ENCODE measurements at regions not wholly inside any gene's neighbourhood (a gene's known extent, or its start where the extent isn't known, plus 50 kb on each side); places are given as distances from the start of the nearest gene placed in this dataset.

DNA sequence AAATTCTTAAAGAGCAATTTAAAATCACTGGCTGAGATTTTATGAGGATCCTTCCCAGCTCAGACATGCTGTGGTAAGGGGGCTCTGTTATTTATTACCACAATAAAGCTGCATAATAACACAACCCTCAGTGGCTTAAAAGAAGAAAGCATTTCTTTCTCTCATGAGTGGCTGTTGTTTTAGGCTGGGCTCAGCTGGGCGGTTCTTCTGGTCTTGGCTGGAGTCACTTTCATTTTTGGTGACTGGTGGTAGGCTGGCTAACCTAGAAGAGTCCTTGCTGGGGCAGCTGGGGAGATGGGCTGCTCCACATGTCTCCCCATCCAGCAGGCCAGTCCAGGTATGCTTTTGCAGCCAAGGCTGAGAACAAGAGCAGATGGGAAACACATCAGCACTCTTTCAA lies 113.0 kb upstream of the MSX1 start:
- DNase-seq = no peak

DNA sequence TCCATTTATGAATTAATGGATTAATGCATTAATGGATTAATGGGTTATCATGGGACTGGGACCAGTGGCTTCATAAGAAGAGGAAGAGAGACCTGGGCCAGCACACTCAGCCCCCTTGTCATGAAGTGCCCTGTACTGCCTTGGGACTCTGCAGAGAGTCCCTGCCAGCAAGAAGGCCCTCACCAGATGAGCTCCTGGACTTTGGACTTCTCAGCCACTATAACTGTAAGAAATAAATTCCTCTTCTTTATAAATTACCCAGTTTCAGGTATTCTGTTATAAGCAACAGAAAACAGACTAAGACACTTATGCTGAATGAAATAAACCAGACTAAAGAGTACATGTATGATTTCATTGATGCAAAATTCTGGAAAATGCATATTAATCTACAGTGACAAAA lies 119.4 kb upstream of the MSX1 start:
- no peak for DNase-seq

DNA sequence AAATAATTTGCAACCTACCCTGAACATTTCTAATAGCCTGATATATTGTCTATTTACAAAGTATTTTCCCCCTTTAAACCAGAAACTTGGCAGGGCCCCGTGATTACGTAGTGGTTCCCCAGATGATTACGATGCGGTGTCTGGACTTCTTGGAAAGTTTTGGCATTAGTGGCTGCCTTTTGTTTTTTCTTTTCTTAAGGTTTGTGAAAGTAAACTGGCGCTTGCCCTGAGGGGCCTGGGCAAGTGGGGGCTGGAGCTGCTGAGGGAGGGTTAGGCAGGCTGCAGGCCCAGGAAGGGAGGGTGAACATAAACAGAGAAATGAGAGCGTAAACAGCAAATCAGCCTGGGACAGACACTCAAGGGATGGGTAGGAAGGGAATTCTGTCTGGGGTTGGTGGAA lies 123.6 kb upstream of the MSX1 start:
- DNase-seq = peak in 1 of 51 donors; percentile 5

DNA sequence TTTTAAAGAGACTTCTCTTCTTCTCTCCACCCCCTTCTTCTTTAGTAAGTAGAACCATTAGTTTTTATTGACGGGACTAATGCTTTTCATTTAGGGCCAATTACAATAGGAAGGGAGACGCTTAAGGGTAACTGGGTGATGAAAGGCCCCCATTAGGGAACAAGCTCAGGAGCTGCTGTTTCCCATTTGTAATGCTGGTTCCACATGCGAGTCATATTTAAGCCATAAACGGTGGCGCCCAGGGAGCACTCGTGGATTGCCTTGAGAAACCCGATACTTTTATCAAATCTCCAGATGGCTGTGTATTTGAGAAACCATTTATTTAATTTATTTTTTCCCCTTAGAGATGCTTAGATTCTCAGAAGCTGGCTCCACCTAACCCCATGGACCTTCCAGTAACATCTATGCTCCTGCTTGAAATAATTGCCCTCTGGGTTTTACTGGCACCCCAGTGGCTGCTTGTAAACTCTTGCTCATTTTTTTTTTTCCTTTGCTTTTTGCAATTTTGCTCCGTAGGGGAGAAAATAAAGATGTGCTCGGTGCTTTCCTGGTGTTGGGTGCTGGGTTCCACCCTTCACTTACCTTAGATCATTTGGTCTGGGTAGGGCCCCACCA lies 124.2 kb upstream of the MSX1 start:
- DNase-seq = no peak

DNA sequence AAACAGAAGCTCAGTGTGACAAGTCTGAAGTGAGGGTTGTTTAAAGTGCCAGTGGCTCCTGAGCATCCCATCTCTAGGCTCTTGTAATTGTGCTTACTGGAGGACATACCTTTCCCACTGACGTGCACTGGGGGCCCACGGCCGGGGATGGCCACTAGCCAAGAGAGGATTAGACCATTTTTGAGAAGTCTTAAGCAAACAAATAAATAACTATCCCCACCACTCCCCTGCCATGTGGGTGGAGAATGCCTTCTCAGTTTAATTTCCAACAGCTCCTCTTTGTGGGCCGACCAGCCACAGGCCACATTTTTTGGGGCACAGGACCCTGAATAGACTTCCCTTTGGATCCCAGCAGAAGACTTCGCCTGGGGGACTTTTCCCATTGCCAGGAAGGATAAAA lies 125.0 kb upstream of the MSX1 start:
- no peak for DNase-seq

DNA sequence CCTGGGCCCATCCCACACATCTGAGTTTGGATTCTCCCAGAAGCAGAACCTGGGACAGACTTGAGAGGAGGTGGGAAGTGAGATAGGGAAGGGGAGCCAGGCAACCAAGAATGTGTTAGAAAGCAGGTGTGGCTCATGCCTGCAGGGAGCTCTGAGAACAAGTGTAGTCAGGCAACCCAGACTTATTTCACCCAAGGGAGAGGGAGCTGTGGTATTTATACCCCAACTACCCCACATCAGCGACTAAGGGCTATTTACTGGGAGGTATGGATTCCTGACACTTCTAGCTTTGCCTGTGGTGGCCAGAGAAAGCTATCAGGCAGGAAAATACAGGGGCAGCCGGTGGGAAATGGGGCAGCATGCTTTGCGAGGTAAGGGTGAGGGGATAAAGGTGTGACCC lies 125.8 kb upstream of the MSX1 start:
- DNase-seq = no peak

DNA sequence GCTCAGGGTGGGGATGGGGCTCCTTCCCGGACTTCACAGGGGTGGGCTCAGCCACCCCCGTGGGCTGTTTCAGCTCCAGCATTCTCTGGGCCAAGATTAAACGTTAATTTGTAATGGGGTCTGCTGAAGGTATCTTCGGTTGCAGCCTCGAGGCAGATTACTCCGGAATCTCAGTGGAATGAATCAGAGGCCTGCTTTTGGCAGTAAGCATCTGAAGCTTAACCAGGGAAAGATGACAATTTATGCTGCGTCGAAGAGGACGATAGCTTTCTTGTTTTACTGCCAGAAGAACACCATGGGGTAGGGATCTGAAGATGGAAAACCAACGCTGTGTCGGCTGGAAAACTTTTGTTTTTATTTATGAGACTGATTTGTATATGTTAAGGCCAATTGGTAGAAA lies 129.2 kb upstream of the MSX1 start:
- DNase-seq = no peak

DNA sequence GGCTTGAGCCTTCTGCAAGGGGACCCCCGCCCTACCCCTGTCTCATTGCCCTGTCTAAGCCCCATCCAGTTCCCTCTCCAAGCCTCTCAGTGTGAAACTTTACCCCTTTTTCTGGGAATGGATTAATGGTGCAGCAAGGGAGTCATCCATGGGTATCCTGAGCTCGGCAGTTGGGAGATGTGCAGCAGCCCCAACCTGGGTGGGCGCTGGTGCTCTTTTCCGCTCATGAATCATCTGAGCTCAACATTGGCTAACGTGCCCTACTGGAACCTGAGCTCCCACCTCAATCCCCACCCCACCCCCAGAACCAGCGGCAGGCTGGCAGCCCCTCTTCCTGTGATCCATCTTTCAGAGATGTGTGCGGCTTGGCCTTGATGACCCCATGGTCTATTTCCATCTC lies 130.3 kb upstream of the MSX1 start:
- no peak for DNase-seq

DNA sequence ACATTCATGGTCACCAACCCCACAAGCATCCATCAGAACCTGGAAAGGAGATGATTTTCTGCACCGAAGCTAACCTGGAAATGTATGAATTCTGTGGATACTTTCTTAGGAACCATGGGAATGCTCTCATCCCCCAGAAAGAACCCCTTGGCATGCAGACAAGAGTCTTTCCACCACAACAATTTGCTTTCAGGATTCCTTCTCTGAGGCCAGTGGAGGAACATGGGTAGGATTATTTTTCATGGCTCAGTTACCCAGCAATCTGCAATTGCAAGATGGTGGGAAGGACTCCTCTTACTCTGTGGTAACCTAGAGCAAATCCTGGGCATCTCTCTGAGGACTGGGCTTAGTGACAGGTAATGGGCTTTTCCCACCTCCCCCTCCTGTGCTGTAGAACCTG lies 131.9 kb upstream of the MSX1 start:
- no peak for DNase-seq

DNA sequence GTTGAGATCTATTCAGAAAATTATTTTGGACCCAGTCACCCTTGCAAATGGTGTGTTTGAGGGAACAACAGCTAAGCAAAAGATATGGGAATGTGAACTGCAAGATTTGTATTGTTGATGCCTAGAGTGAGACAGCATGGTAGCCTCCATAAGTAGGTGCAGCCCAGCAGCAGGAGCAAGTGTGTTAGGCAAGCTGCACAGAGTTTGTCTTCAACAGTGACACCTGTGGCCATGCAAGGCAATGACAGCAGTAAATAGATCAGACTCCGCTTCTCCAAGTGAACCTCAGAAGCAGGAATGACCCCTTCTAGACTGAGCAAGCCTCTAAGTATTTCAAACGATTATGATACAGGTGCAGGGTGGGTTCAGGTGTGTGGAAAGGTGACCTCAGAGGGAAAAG lies 133.4 kb upstream of the MSX1 start:
- no peak for DNase-seq

DNA sequence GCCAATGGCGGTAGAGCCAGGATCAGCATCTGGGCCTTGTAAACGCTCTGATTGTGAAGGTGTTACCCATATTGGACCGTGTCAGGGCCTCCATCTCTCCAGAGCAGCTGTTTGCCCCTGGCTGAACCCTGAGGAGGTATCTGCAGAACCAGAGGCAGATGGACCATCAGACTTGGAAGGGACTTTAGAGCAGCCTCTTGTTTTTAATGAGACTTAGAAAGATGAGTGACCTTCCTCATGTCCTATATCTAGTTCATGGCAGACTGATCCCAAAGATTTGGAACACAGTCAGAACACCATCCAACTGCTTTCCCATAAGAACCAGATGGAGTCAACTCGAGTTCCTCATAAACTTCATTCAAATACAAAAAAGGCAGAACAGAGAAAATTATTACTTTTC lies 135.1 kb upstream of the MSX1 start:
- no peak for DNase-seq

DNA sequence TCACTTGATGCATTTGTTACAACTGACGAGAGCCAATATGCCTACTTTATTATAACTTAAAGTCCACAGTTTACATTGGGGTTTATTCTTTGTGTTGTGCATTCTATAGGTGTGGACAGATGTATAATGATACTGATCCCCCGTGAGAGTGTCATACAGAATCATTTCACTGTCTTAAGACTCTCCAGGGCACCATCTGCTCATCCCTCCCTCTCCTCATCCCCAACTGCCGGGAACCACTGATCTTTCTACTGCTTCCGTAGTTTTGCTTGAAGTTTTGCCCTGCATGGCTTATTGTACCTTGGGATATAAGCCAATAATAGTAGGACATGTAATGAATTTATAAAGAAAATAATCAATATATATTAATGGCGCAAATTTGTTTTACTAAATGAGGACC lies 137.8 kb upstream of the MSX1 start:
- DNase-seq = no peak

DNA sequence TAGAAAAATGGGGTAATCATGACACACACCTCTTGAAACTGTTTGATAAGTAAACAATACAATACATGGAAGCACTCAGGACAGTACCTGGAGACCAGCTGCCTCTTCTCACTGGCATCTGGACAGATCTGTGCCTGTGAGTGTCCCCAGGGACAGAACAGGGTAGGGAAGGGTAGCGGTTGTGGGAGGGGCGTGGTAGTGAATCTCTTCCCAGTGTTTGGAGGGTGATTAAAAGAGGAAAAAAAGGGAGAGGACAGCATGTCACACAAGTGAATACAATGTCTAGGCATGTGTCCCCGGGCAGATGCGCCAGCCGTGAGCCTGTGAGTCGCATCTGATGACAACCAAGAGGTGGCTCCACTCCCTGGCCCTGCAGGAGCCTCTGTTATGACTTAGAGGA lies 138.8 kb upstream of the MSX1 start:
- no peak for DNase-seq

DNA sequence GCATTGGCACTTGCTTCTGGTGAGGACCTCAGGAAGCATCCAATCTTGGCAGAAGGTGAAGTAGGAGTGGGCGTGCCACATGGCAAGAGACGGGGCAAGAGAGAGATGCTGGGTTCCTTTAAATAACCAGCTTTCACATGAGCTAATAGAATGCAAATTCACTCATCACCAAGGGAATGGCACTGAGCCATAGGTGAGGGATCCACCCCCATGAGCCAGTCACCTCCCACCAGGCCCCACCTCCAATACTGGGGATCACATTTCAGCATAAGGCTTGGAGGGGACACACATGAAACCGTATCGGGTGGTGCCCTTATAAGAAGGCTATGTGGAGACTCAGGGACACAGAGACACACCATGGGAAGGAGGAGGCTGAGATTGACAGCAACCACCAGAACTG lies 140.0 kb upstream of the MSX1 start:
- DNase-seq = no peak

DNA sequence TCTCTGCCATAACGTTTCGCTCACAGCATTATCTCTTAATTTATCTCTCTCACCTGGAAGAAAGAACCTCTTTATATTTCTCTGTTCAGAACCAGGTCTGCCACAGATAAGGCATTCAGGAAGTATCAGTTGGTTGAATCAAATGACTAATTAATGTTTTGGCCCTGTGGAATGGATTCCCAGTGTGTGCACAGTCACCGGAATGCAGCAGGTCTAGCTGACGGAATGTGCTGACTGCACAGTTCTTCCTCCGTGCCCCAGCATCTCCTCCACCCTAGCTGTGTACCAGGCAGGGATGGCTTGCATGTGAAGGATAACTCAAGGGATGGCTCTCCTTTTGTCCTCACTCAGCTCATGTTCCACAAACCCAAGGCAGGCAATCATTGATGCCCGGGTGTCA lies 141.8 kb upstream of the MSX1 start:
- no peak for DNase-seq

DNA sequence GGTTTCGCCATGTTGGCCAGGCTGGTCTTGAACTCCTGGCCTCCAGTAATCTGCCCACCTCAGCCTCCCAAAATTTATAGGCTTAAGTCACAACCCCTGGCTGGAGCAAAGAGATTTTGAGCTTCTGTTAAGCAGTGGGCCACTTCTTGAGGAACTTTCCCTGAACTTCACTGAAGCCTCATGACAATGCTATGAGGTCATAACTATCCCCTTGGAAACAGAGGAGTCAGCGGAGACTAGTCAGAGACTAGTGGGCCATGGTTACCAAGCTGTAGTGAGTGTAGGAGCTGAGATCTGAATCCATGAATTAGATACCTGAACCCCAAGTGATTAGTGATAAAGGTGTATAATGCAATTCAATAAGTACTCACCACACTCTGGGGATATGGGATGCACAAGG lies 145.1 kb upstream of the MSX1 start:
- DNase-seq = no peak

DNA sequence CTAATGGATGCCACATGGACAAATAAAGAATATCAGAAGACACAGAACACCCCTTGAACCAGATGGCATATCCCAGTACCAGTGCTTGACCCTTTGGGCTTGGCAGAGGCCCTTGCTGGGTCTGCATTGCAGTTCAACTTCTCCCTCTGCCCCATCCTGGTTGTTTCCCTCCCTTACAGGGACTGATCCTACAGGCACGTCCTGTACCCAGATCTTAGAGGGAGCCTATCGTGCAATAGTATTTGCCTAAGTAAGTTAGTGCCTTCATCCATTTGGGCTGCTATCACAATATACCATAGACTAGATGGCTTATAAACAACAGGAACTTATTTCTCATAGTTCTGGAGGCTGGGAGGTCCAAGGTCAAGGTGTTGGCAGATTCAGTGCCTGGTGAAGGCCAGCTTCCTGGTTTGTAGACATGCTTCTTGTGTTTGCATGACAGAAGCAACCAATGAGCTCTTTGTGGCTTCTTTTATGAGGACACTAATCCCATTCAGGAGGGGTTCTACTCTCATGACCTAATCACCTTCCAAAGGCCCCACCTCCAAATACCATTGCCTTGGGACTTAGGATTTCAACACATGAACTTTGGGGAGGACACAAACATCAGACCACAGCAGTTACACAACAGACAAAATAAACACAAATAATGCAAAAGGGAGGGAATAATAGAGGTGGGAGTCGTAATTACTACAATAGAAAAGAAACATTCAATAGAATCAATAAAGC lies 146.5 kb upstream of the MSX1 start:
- DNase-seq = no peak

DNA sequence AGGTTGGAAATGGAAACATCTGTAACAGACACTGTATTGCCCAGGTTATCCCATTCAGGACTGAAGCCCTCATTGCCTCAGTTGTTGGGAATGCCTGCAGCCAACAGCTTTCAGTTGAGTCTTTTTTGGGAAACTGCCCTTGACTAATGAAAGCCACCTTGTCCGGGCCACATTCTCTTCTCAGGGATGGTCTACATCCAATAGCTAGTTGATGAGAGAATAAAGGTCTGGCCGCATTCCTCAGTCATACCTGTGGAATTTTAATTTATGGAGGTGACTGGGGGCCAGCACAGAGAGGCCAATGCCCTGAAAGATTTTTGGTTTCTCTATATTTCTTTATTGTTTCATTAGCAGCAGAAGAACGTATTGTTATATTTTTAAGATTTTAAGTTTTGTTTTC lies 147.6 kb upstream of the MSX1 start:
- DNase-seq = no peak

DNA sequence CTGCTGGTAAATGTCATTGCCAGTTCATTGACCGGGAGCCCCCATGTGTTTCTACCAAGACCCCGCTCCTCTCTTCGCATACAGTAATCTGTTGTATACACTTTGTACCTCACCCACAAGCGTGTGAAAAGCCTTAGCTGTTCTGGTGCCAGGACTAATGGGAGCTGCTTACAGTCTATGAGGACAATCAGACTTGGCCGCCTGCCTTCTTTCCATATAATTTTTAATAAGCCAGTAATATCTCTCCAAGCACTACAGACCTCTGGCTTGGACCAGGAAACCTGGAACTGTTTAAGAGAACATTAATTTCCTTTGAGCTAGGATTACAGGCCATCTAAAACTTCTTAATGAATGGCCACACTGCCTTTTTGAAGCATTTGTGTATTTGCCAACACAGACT lies 149.7 kb upstream of the MSX1 start:
- no peak for DNase-seq

DNA sequence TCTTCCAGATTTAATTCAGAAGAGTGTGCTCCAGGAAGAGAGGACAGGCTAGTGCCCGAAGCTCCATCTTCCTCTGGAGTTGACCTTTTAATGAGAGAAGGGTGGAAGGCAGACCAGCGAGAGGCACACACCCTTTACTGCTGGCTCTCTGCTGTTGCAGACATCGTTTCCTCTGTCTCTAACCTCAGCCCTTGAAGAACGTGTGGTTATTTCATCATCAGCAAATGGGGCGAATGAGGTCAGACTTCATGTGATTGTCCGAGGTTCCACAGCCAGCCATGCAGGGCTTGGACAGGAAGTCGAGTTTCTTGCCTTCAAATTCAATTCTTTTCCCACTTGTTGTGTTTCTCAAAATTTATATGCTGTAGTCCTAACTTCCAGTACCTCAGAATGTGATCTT lies 155.2 kb upstream of the MSX1 start:
- no peak for DNase-seq

DNA sequence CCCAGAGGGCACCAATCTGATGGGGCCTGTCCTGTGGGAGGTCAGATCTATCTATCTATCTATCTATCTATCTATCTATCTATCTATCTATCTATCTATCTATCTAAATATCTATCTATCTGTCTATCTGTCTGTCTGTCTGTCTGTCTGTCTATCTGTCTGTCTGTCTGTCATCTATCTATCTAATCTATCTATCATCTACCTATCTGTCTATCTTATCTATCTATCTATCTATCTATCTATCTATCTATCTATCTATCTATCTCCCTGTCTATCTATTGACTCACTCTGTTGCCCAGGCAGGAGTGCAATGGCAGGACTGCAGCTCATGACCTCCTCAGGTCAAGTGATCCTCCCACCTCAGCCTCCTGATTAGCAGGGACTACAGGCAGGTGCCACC lies 155.7 kb upstream of the STX18 start:
- no peak for DNase-seq

DNA sequence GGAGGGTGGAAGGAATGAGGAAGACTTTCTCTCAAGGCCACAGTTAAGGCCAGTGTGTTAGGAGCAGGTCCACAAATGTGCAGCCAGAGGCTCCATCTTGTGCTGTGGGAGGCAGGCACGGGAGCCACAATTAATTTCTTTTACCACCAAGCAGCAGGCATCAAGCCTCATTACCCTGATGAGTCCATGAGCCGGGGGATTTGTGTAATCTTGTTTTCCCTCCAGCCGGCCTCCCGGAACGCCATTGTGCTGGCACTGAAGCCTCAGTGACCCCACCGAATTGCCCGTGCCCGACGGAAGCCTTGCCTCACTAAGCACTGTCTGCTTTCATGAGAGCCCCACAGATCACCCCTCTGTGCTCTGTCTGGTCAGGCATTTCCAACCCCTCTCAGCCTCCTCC lies 154.7 kb upstream of the STX18 start:
- DNase-seq = no peak

DNA sequence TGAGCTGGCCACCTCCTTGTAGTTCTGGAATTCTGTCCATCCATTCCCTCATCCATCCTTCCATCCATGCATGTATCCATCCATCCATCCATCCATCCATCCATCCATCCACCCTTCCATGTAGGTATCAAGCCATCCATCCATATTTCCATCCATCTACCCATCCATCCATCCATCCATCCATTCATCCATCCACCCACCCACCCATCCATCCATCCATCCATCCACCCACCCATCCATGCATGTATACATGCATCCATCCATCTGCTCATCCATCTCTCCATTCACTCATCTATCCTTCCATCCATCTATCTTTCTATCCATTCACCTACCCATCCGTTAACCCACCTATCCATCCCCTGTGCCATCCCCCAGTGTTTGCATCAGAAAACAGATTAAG lies 153.6 kb upstream of the STX18 start:
- DNase-seq = no peak

DNA sequence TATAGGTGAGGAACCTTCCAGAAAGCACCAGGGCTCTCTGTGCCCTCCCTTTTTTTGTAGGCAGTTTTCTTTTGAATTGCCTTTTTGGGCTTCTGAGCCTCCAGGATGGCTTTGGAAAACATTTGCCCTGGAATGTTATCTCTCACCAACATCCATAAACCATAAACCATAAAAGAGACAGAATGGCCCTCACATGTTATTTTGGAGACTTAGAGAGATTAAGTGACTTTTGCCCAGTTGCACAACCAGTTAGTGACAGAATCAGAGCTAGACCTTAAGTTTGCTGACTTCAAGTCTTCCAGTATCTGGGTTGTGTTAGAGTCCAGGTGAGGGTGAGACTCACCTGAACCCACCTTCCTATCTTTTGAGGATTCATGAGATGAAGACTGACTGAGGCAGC lies 153.0 kb upstream of the STX18 start:
- DNase-seq = no peak

Data from hypothalamus (tissue), 51 donors.